Fibroblast of lung (primary cell): ENCODE measurements at regions not wholly inside any gene's neighbourhood (a gene's known extent, or its start where the extent isn't known, plus 50 kb on each side); places are given as distances from the start of the nearest gene placed in this dataset.

Experiments used
- DNase-seq, 2 donors: peaks; one replicate each; pipeline versions ENCODE4 v3.0.0 to v3.0.0-alpha.2; 2010; ENCODE audit warnings: low read depth in 2 of 2
- H2AFZ ChIP-seq: 2 replicates; pipeline ENCODE4 v1.5.1; 2012; ENCODE audit warnings: low read length, control low read depth, inconsistent platforms
- H3K27ac ChIP-seq: 2 replicates; pipeline ENCODE4 v1.5.1; 2011; ENCODE audit warnings: low read length, control low read depth; ENCODE audit not compliant: insufficient read depth
- H3K27me3 ChIP-seq: 2 replicates; pipeline ENCODE4 v1.5.1; 2011; ENCODE audit warnings: mild to moderate bottlenecking, low read length; ENCODE audit not compliant: control insufficient read depth, insufficient read depth
- H3K36me3 ChIP-seq: 2 replicates; pipeline ENCODE4 v1.5.1; 2011; ENCODE audit warnings: low read length; ENCODE audit not compliant: control insufficient read depth, insufficient read depth
- H3K4me1 ChIP-seq: 2 replicates; pipeline ENCODE4 v1.5.1; 2011; ENCODE audit warnings: low read length; ENCODE audit not compliant: control insufficient read depth, insufficient read depth; ENCODE audit errors: extremely low read depth
- H3K4me2 ChIP-seq: 2 replicates; pipeline ENCODE4 v1.5.1; 2011; ENCODE audit warnings: low read length, control low read depth; ENCODE audit not compliant: insufficient read depth; ENCODE audit errors: extremely low read depth
- H3K4me3 ChIP-seq, 4 experiments: fragments of 200-600 bp in 1 of 4; sonication (generic) in 1 of 4; replicated peaks in 1 of 4; 2 replicates each; pipeline ENCODE4 v1.5.1; 2011 to 2016; ENCODE audit warnings: low read length in 4 of 4, low read depth in 3 of 4, mild to moderate bottlenecking in 3 of 4, control low read depth in 2 of 4, inconsistent platforms in 1 of 4, mixed read lengths in 1 of 4; ENCODE audit not compliant: insufficient read depth in 1 of 4; ENCODE audit errors: control extremely low read depth in 1 of 4
- H3K79me2 ChIP-seq: 2 replicates; pipeline ENCODE4 v1.5.1; 2012; ENCODE audit warnings: mild to moderate bottlenecking, low read length, inconsistent platforms; ENCODE audit not compliant: control insufficient read depth, insufficient read depth
- H3K9ac ChIP-seq: 2 replicates; pipeline ENCODE4 v1.5.1; 2011; ENCODE audit warnings: mild to moderate bottlenecking, low read length, control low read depth; ENCODE audit not compliant: insufficient read depth
- H3K9me3 ChIP-seq: 2 replicates; pipeline ENCODE4 v1.5.1; 2012; ENCODE audit warnings: low read depth, low read length; ENCODE audit not compliant: control insufficient read depth, insufficient read depth
- H4K20me1 ChIP-seq: 2 replicates; pipeline ENCODE4 v1.5.1; 2011; ENCODE audit warnings: low read length; ENCODE audit not compliant: control insufficient read depth, insufficient read depth; ENCODE audit errors: extremely low read depth
- EZH2 ChIP-seq: IDR thresholded peaks from 2 replicates; pipeline ENCODE4 v1.5.1; 2012; ENCODE audit warnings: low read length, control low read depth, mild to moderate bottlenecking; ENCODE audit errors: missing control alignments
- TF ChIP-seq, protein P1 (sequence below), 2 donors: IDR thresholded peaks in 1 of 2; conservative IDR thresholded peaks in 1 of 2; 1 replicate in 1 of 2; 2 replicates in 1 of 2; pipeline ENCODE4 v1.5.1; 2011 to 2012; ENCODE audit warnings: low read length in 2 of 2, control low read depth in 1 of 2, inconsistent platforms in 1 of 2, low read depth in 1 of 2, mild to moderate bottlenecking in 1 of 2

DNA sequence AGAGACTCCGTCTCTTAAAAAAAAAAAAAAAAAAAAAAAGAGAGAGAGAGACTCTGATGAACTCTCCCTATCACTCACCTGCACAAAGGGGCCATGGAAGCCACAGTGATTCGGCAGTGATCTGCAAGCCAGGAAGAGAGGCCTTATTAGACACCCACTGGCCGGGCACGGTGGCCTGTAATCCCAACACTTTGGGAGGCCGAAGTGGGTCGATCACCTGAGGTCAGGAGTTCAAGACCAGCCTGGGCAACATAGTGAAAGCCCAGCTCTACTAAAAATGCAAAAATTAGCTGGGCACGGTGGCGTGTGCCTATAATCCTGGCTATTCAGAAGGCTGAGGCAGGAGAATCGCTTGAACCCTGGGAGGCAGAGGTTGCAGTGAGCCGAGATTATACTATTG is 198.5 kb upstream of the WSCD1 start:
- TF ChIP-seq, protein P1, sequence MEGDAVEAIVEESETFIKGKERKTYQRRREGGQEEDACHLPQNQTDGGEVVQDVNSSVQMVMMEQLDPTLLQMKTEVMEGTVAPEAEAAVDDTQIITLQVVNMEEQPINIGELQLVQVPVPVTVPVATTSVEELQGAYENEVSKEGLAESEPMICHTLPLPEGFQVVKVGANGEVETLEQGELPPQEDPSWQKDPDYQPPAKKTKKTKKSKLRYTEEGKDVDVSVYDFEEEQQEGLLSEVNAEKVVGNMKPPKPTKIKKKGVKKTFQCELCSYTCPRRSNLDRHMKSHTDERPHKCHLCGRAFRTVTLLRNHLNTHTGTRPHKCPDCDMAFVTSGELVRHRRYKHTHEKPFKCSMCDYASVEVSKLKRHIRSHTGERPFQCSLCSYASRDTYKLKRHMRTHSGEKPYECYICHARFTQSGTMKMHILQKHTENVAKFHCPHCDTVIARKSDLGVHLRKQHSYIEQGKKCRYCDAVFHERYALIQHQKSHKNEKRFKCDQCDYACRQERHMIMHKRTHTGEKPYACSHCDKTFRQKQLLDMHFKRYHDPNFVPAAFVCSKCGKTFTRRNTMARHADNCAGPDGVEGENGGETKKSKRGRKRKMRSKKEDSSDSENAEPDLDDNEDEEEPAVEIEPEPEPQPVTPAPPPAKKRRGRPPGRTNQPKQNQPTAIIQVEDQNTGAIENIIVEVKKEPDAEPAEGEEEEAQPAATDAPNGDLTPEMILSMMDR (conservative IDR thresholded peaks at IDR 0.05 in 1 of 2, IDR thresholded peaks at IDR 0.05 in 1 of 2; ENCODE audit: low read depth in 1 of 2, low read length in 2 of 2) = no peak
- no peak for TF ChIP-seq EZH2
- no peak overlapping the region for H3K9ac ChIP-seq
- no peaks in the 10 kb centered on the region for H3K36me3 ChIP-seq
- H3K27ac ChIP-seq = no peak overlapping the region
- no peak for DNase-seq
- H3K79me2 ChIP-seq = no peaks in the 10 kb centered on the region
- H3K4me2 ChIP-seq = no peak overlapping the region
- H2AFZ ChIP-seq = no peak overlapping the region
- H3K4me1 ChIP-seq = no peaks in the 10 kb centered on the region
- no peak overlapping the region for H3K4me3 ChIP-seq
- H3K27me3 ChIP-seq = no peaks in the 10 kb centered on the region
- H4K20me1 ChIP-seq = no peaks in the 10 kb centered on the region
- H3K9me3 ChIP-seq = no peaks in the 10 kb centered on the region

DNA sequence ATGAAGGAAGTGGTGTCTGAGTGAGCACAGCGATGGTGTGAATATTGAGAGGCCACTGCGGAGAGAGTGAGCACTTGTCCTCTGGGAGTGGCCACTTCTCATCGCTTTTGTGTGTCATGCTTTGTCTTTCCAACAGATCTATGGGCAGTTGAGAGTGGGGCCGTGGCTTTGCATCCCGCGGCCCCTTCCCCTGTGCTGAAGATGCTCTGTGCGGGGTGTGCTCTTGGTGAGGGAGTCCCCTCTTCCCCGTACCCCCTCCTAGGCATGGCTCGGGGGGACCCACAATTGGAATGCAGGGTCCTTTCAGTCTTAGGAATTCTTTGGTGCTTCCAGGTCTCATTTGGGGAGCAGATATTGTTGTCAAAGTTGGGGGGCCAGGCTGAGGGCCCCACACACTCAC is 197.3 kb upstream of the WSCD1 start:
- H3K27me3 ChIP-seq = no peaks in the 10 kb centered on the region
- no peak overlapping the region for H2AFZ ChIP-seq
- TF ChIP-seq, protein P1 (conservative IDR thresholded peaks at IDR 0.05 in 1 of 2, IDR thresholded peaks at IDR 0.05 in 1 of 2; ENCODE audit: low read depth in 1 of 2, low read length in 2 of 2) = no peak
- no peak for TF ChIP-seq EZH2
- no peaks in the 10 kb centered on the region for H3K4me1 ChIP-seq
- no peaks in the 10 kb centered on the region for H3K79me2 ChIP-seq
- no peaks in the 10 kb centered on the region for H4K20me1 ChIP-seq
- H3K36me3 ChIP-seq = no peaks in the 10 kb centered on the region
- H3K4me3 ChIP-seq = no peak overlapping the region
- DNase-seq = no peak
- H3K9me3 ChIP-seq = no peaks in the 10 kb centered on the region
- H3K27ac ChIP-seq = no peak overlapping the region
- H3K4me2 ChIP-seq = no peak overlapping the region
- no peak overlapping the region for H3K9ac ChIP-seq

DNA sequence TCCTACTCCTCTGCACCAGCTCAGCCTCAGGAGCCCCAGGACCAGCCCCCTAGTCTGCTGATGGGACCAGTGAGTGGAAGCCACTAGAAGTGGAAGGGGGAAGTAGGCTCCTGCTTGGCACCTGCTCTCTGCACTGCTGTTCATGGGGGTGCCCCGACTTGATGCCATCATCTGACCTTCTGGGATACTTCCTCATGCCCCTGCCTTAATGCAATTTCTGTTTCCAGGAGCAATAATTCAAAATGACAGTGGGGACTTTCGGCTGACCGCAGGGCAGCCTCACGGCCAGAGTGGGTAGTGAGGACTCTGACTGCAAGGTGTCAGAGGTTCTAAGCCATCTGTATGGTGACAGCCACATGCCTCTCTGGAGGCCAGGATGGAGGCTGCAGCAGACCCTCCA is 196.4 kb upstream of the WSCD1 start:
- Histone ChIP-seq H3K4me1 (no peaks in the 10 kb centered on the region), H3K9me3 (no peaks in the 10 kb centered on the region), H3K4me2 (no peak overlapping the region), H3K4me3 (no peak overlapping the region), H3K79me2 (no peaks in the 10 kb centered on the region), H4K20me1 (no peaks in the 10 kb centered on the region), H3K27me3 (no peaks in the 10 kb centered on the region), H2AFZ (no peak overlapping the region), H3K27ac (no peak overlapping the region), H3K9ac (no peak overlapping the region), H3K36me3 (no peaks in the 10 kb centered on the region)
- TF ChIP-seq, protein P1 (conservative IDR thresholded peaks at IDR 0.05 in 1 of 2, IDR thresholded peaks at IDR 0.05 in 1 of 2; ENCODE audit: low read depth in 1 of 2, low read length in 2 of 2) = no peak
- TF ChIP-seq EZH2 = no peak
- no peak for DNase-seq
